WERI-Rb-1 (cell line): ENCODE measurements at regions not wholly inside any gene's neighbourhood (a gene's known extent, or its start where the extent isn't known, plus 50 kb on each side); places are given as distances from the start of the nearest gene placed in this dataset.

ENCODE experiments used
- DNase-seq: peaks from one replicate; pipeline ENCODE4 v3.0.0-alpha.2; 2020
- H3K27ac ChIP-seq: fragments of 250-450 bp; sonication (Bioruptor Pico); 2 replicates; pipeline ENCODE4 v1.5.1; 2020; ENCODE audit warnings: mild to moderate bottlenecking, moderate library complexity
- H3K27me3 ChIP-seq: fragments of 250-450 bp; sonication (Bioruptor Pico); 2 replicates; pipeline ENCODE4 v1.5.1; 2021; ENCODE audit warnings: mild to moderate bottlenecking, low read depth, moderate library complexity; ENCODE audit not compliant: insufficient read depth, severe bottlenecking
- H3K36me3 ChIP-seq: fragments of 250-450 bp; sonication (Bioruptor Pico); 2 replicates; pipeline ENCODE4 v1.5.1; 2020; ENCODE audit warnings: mild to moderate bottlenecking, moderate library complexity
- H3K4me3 ChIP-seq: 2 replicates; pipeline ENCODE4 v1.5.1; 2011; ENCODE audit warnings: low read depth, mild to moderate bottlenecking, control low read depth, low read length
- H3K9me3 ChIP-seq: fragments of 250-450 bp; sonication (Bioruptor Pico); 2 replicates; pipeline ENCODE4 v1.5.1; 2021; ENCODE audit warnings: mild to moderate bottlenecking, moderate library complexity; ENCODE audit not compliant: severe bottlenecking
- TF ChIP-seq, protein P1 (sequence below): IDR thresholded peaks from 2 replicates; pipeline ENCODE4 v1.5.1; 2011; ENCODE audit warnings: low read depth, mild to moderate bottlenecking, control low read depth, inconsistent platforms, low read length

DNA sequence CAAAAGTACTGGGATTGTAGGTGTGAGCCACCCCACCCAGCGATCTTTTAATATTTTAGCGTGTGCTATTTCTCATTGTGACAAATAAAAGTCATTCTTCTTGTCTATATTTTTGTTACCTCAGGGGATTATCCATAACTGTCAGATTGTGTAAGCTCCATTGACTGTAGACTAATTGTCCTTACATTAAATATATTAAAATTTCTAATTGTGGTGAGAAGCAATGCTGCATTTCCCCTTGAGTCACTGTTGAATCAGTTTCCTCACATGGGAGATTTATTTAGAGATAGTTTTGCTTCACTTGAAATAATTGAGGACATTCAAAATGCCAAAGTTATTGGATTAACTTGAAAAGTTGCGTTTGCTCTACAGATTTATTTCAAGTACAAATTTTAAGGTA, 782.4 kb upstream of the WWC1 start:
- Histone ChIP-seq H3K36me3 (no peaks in the 10 kb centered on the region), H3K27ac (no peak overlapping the region), H3K4me3 (no peak overlapping the region), H3K27me3 (no peaks in the 10 kb centered on the region), H3K9me3 (no peaks in the 10 kb centered on the region)
- no peak for DNase-seq
- TF ChIP-seq, protein P1, sequence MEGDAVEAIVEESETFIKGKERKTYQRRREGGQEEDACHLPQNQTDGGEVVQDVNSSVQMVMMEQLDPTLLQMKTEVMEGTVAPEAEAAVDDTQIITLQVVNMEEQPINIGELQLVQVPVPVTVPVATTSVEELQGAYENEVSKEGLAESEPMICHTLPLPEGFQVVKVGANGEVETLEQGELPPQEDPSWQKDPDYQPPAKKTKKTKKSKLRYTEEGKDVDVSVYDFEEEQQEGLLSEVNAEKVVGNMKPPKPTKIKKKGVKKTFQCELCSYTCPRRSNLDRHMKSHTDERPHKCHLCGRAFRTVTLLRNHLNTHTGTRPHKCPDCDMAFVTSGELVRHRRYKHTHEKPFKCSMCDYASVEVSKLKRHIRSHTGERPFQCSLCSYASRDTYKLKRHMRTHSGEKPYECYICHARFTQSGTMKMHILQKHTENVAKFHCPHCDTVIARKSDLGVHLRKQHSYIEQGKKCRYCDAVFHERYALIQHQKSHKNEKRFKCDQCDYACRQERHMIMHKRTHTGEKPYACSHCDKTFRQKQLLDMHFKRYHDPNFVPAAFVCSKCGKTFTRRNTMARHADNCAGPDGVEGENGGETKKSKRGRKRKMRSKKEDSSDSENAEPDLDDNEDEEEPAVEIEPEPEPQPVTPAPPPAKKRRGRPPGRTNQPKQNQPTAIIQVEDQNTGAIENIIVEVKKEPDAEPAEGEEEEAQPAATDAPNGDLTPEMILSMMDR = no peak

DNA sequence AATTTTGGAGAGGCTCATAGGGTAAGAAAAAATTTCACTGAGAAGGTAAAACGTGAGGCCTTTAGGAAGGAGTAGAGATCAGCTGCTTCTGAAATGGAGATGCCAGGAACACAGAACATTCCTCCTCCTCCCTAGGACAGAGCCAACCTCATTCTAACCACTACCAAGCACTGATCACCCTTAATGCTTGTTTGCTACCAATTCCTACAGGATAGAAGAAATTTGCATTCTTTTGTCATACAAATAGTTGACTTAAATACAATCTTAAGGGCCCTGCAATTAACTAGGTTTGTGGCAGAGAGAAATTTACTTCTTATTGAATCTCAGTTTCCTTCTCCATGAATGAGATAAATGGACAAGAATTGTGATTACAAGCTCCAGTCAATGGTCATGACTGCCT, 780.2 kb upstream of the WWC1 start:
- TF ChIP-seq, protein P1 = no peak
- H3K27ac ChIP-seq = no peak overlapping the region
- H3K27me3 ChIP-seq = no peaks in the 10 kb centered on the region
- no peaks in the 10 kb centered on the region for H3K36me3 ChIP-seq
- no peak overlapping the region for H3K4me3 ChIP-seq
- no peaks in the 10 kb centered on the region for H3K9me3 ChIP-seq
- no peak for DNase-seq

DNA sequence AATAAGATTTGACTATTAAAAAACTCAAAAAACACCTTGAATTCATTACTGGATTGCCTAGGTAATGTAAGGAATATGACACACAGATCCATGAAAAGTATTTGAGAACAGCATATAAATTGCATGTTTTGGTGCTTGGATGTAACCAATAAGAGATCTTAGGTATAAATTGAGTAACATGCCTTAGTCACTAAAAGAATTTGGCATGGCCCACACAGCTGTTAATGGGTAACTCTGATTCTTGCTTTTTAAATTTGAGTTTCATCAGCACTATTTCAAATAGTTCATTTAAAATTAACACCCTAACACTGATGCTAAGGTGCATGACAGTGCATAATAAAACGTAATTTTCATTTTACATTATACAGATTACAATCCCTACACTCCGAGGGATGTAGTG, 779.3 kb upstream of the WWC1 start:
- DNase-seq = no peak
- Histone ChIP-seq H3K9me3 (no peaks in the 10 kb centered on the region), H3K27ac (no peak overlapping the region), H3K27me3 (no peaks in the 10 kb centered on the region), H3K4me3 (no peak overlapping the region), H3K36me3 (no peaks in the 10 kb centered on the region)
- TF ChIP-seq, protein P1 = no peak

DNA sequence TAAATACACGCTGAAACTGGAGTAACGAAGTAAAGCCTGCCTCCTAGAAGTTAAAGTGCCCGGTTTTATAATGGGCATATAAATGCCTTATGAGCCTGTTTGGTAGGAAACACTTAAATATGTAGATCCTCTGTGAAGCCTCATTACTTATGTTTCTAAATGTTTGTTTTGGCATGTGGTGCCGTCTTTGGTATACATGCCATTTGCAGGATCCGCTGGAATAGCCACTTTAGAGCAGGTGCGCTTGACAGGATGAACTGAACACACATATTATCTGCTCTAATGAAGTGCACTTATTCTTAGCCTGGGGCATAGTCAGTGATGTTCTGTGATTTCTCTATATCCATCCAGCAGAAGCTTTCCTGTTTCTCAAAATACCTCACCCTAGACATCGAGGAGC, 778.1 kb upstream of the WWC1 start:
- Histone ChIP-seq H3K4me3 (no peak overlapping the region), H3K36me3 (no peaks in the 10 kb centered on the region), H3K9me3 (no peaks in the 10 kb centered on the region), H3K27me3 (no peaks in the 10 kb centered on the region), H3K27ac (no peak overlapping the region)
- DNase-seq = no peak
- TF ChIP-seq, protein P1 = no peak

DNA sequence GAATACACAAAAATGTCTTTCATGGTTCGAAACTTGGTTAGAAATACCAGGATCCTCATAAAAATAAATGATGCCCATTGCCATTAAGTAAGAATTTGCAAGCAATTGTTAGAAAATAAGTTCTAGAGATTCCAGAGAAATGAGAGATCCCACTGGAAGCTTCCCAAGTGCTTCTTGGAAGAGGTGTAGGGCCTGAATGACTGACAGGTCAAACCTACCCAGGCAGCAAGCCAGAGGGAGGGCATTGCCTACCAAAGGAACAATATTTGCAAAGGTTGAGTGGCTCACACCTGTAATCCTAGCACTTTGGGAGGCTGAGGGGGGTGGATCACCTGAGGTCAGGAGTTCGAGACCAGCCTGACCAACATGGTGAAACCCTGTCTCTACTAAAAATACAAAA, 777.0 kb upstream of the WWC1 start:
- TF ChIP-seq, protein P1 = no peak
- Histone ChIP-seq H3K36me3 (no peaks in the 10 kb centered on the region), H3K27ac (no peak overlapping the region), H3K9me3 (no peaks in the 10 kb centered on the region), H3K27me3 (no peaks in the 10 kb centered on the region), H3K4me3 (no peak overlapping the region)
- no peak for DNase-seq

DNA sequence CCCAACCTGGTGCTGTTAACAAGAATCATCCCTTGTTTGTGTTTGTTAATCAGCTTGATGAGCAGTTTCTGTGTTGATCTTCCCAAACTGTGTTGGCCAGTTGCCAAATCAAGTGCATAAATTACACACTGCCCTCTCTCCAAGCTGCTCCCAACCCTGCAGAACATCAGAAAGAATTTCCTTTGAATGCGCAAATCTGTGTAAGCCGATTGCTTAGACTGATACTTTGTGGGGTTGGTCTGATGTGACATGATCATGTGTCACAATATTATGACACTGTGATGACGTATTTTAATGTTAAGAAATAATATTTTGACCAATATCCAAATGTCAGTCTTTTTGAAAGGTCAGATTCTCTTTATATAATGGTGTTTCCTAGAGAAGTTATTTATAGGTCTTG, 766.4 kb upstream of the WWC1 start:
- H3K27me3 ChIP-seq = no peaks in the 10 kb centered on the region
- H3K9me3 ChIP-seq = peaks cover 3% of the 10 kb centered on the region
- no peak for DNase-seq
- TF ChIP-seq, protein P1 = no peak
- no peak overlapping the region for H3K4me3 ChIP-seq
- no peak overlapping the region for H3K27ac ChIP-seq
- no peaks in the 10 kb centered on the region for H3K36me3 ChIP-seq
